ENCODE measurements at regions not wholly inside any gene's neighbourhood (a gene's known extent, or its start where the extent isn't known, plus 50 kb on each side); places are given as distances from the start of the nearest gene placed in this dataset.

DNA sequence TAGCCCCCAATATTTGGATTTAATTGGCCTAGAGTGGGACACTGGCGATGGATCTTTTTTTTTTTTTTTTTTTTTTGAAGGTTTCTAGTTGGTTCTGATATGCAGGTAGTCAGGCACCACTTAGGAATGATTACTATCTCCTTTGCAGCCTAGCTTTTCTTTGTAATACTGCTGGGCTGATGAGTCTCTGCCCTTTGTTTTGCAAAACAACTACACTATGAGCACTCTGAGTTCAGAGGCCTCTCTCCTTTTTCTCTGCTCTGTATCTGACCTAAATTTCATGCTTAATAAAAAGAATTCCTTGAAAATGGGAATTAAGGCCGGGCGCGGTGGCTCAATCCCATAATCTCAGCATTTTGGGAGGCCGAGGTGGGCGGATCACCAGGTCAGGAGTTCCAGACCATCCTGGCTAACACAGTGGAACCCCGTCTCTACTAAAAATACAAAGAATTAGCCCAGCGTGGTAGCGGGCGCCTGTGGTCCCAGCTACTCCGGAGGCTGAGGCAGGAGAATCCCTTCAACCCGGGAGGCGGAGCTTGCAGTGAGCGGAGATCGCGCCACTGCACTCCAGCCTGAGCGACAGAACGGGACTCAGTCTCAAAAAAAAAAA lies 1312.3 kb downstream of the FAM181B start:
- DNase-seq (ENCODE audit: low read depth) = no peak

GRCh38 chr11:81420668-81421250 lies 1312.9 kb downstream of the FAM181B start:
- no peak for DNase-seq (ENCODE audit: low read depth)

- DNase-seq (ENCODE audit: low read depth) = no peak
Observed at GRCh38 chr11:81397316-81397715, 1336.3 kb downstream of the FAM181B start.

- DNase-seq (ENCODE audit: low read depth) = no peak
Observed at GRCh38 chr11:81394311-81394710, 1339.4 kb downstream of the FAM181B start.

DNA sequence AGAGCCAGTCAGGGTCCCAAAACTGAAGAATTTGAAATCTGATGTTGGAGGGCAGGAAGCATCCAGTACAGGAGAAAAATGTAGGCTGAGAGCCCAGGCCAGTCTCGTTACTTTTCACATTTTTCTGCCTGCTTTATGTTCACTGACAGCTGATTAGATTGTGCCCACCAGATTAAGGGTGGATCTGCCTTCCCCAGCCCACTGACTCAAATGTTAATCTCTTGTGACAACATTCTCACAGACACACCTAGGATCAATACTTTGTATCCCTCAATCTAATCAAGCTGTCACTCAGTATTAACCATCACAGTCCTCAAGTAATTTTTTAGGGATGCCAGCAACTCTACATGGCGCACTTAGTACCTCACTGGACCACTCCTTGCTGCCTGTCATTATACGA lies 1345.3 kb downstream of the FAM181B start:
- DNase-seq (ENCODE audit: low read depth) = no peak

GRCh38 chr11:81380395-81380794 lies 1353.3 kb downstream of the FAM181B start:
- no peak for DNase-seq (ENCODE audit: low read depth)

GRCh38 chr11:81377418-81377817 lies 1356.2 kb downstream of the FAM181B start:
- no peak for DNase-seq (ENCODE audit: low read depth)

- DNase-seq (ENCODE audit: low read depth) = no peak
Observed at GRCh38 chr11:81373986-81374385, 1359.7 kb downstream of the FAM181B start.

DNA sequence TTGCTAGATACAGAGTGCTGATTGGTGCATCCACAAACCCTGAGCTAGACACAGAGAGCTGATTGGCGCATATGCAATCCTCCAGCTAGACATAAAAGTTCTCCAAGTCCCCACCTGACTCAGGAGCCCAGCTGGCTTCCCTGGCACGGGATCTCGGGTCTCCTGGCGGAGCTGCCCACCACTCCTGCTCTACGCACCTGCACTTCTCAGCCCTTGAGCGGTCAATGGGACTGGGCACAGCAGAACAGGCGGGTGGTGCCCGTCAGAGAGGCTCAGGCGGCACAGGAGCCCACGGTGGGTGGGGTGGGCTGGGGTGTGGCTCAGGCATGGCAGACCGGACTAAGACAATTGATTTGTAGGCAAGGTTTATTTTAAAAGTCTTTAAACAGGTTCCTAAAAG lies 1365.5 kb downstream of the FAM181B start:
- no peak for DNase-seq (ENCODE audit: low read depth)

GRCh38 chr11:81365496-81365895 lies 1368.2 kb downstream of the FAM181B start:
- DNase-seq (ENCODE audit: low read depth) = no peak

- DNase-seq (ENCODE audit: low read depth) = no peak
Observed at GRCh38 chr11:81359476-81359875, 1374.2 kb downstream of the FAM181B start.

- no peak for DNase-seq (ENCODE audit: low read depth)
Observed at GRCh38 chr11:81345609-81346008, 1388.1 kb downstream of the FAM181B start.

DNA sequence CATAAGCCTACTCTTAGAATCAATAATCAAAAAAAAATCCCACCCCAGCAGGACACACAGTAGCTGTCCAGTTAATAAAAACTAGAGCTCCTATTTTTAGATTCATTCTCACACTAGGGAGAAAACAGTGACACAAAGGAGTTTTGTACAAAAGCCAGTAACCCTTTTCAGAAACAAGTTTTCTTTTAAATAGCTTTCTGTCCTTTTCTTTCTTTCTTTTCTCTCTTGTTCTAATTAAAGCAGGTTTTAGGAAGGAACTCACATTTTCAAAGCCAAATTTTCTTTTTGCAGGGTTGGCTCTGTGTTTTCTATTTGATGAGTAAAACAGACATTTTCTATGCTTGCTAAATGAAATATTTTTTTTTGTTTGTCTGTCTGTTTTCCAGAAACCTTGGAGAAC lies 1390.7 kb downstream of the FAM181B start:
- DNase-seq (ENCODE audit: low read depth) = no peak

- DNase-seq (ENCODE audit: low read depth) = no peak
Observed at GRCh38 chr11:81340225-81340624, 1393.4 kb downstream of the FAM181B start.

GRCh38 chr11:81339521-81339920 lies 1394.1 kb downstream of the FAM181B start:
- no peak for DNase-seq (ENCODE audit: low read depth)

DNA sequence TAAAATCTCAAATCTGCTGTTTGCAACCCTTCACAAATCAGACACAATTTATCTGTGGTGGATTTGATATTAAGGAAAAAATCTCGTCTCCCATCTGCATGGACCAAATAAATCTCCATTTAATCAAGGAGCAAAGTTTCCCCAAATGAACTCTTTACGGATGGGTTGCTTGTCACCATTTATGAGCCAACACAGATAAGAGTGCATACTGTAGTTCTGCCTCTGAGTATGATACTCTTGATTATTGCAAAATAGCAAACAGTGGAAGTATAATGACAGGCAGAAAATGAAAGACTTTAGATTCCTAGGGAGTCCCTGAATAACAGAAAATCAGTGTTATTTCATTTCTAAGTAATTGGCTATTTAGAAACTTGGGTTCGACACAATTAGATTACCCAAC lies 1395.9 kb downstream of the FAM181B start:
- DNase-seq (ENCODE audit: low read depth) = no peak

GRCh38 chr11:81332276-81332675 lies 1401.4 kb downstream of the FAM181B start:
- no peak for DNase-seq (ENCODE audit: low read depth)

DNA sequence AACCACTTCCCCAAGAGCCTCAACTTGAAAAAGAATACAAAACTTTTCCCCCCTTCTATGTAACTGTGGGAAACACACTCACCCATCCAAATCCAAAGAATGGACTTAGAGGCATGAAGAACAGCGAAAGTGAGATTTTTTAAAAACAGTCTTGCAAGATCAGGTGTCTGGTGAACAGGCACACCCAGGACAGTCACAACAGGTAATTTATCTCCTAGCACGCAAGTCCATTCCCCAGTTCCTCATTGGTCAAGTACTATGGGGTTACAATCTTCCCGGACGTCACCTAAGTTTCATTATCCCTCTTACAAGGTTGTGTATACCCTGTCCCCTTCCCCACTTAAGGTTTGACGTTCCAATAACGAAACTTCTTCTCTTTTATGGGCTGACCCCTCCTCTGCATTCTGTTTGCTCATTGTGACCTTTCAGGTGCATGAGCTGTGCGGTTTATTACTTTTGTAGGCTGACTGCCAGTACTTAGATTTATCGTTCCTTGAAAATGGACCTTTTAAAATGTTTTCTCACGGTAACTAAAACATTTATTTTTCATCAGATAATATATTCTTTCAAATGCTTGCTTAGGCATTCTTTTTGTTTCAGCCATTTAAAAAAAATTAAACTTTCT lies 1401.9 kb downstream of the FAM181B start:
- no peak for DNase-seq (ENCODE audit: low read depth)

- no peak for DNase-seq (ENCODE audit: low read depth)
Observed at GRCh38 chr11:81331088-81331487, 1402.6 kb downstream of the FAM181B start.

- DNase-seq (ENCODE audit: low read depth) = no peak
Observed at GRCh38 chr11:81303038-81303664, 1430.5 kb downstream of the FAM181B start.

DNA sequence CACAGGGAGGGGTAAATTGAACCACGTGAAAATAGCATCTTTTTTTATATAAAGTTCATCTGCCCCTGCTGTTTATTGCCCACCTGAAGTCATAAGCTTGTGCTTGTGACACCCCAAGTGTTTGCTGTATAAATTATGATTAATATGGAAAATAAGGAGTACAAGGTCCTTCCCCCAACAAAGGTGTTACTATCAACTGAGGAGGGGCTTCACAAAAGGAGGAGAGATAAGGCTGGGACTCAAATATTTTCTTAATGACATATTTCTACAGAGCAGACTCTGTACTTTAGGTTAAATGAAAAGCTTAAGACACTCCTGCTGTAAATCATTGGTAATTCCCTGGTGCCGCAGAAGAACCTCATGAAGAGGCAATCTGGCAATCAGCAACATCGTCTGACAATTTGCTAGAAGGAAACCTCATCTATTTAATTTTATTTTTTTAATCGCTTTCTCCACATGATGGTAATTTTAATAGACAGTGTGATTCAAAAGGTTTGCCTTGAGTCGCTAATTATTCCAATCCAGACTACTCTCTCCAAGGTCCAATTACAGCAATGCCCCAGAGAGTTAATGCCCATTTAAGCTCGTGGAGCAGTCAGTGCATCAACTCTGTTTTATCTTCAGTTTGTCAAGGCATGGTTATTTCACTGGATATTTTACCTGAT lies 1432.4 kb downstream of the FAM181B start:
- no peak for DNase-seq (ENCODE audit: low read depth)

GRCh38 chr11:81286959-81287358 lies 1446.7 kb downstream of the FAM181B start:
- DNase-seq (ENCODE audit: low read depth) = no peak

GRCh38 chr11:81286550-81286949 lies 1447.1 kb downstream of the FAM181B start:
- DNase-seq (ENCODE audit: low read depth) = no peak
